Renal cortical epithelial cell (primary cell): ENCODE measurements at regions not wholly inside any gene's neighbourhood (a gene's known extent, or its start where the extent isn't known, plus 50 kb on each side); places are given as distances from the start of the nearest gene placed in this dataset.

Experiments
- DNase-seq: peaks from one replicate; pipeline ENCODE4 v3.0.0-alpha.2; 2011; ENCODE audit warnings: low read depth

GRCh38 chr1:168867941-168868634 lies 139.1 kb upstream of the DPT start:
- no peak for DNase-seq

DNA sequence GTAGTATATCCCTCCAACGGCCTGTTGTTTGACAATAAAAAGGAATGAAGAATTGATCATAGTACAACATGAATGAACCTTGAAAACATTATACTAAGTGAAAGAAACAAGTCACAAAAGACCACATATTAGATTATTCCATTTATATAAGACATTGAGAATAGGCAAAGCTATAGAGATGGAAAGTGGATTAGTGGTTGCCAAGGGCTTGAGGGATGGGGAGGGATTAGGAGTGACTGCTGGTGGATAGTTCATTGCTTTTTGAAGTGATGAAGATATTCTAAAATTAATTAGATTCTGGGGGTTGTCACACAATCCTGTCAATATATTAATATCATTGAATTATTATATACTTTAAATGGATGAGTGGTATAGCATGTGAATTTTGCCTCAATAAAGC lies 142.5 kb upstream of the DPT start:
- DNase-seq = no peak

DNA sequence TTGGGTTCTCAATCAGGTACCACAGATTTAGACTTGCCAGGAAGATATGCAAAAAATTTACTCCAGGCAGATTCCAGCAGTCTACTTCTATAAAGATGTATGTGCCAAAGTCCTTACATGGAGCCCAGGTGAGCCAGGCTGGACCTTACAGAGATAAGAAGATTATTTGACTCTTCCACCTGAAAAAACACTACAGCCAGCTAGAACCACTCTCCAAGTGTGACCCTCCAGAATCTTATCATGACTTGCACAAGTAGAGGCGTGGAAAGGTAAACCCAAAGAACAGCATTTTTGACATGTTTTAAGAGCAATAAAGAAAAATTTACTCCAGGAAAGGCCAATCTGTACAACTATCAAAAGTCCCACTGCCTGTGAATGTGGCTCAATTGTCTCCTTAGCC lies 146.8 kb upstream of the DPT start:
- no peak for DNase-seq

GRCh38 chr1:168876830-168877229 lies 147.8 kb upstream of the DPT start:
- DNase-seq = no peak

DNA sequence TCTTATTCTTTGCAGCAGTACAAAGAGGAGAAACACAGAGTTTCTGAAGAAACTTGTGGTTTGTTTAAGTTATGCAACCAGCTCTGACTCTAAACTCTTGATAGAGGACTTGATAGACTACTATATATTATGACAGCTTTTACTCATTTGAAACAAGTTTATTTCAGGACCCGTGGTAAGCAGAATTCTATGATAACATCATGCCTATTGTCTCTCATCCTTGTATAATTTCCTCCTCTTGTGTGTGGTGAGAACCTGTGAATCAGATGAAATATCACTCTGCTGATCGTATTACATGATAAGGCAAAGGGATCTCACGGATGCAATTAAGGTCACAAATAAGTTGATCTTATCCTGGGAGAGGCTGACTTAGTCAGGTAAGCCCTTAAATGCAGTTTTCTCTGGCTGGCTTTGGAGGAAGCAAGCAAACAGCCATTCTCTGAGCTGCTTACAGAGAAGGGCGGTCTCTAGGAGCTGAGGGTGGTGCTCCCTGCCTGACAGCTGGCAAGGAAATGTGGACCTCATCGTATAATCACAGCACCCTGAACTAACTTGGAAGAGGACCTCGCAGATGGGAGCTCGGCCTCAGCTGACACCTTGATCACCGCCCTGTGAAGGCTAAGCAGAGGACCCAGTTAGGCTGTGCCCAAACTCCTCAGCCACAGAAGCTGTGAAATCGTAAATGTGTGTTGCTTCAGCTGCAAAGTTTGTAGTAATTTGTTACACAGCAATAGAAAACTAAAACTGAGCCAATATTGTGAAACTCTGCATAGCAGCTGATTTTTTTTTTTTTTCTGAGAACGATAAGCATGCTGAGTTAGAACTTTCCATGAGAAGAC lies 151.1 kb upstream of the DPT start:
- peak; percentile 57 for DNase-seq

GRCh38 chr1:168881656-168882260 lies 152.8 kb upstream of the DPT start:
- no peak for DNase-seq

GRCh38 chr1:168887381-168887780 lies 158.4 kb upstream of the DPT start:
- DNase-seq = no peak

GRCh38 chr1:168888418-168888817 lies 159.4 kb upstream of the DPT start:
- no peak for DNase-seq

GRCh38 chr1:168892931-168893330 lies 163.9 kb upstream of the DPT start:
- no peak for DNase-seq

DNA sequence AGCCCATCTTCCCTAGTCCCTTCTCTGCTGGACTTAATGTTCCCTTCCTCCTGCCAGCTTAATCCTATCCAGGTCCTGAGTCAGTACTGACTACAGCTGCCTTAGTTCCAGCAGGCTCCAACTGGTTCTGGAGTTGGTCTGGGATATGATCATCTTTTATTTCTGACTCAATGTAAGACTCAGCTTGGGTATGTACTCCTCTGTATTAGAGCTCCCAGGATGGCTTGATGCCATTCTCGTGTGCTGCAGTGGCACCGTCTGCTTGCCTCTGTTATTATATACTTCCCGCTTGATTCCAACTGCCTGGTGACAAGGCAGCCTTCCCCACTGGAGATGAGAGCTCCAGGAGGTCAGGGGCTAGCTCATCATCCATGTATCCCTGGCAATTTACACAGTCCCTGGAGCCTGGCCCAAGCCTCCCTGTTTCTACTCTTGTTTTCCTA lies 164.4 kb upstream of the DPT start:
- peak; percentile 54 for DNase-seq

DNA sequence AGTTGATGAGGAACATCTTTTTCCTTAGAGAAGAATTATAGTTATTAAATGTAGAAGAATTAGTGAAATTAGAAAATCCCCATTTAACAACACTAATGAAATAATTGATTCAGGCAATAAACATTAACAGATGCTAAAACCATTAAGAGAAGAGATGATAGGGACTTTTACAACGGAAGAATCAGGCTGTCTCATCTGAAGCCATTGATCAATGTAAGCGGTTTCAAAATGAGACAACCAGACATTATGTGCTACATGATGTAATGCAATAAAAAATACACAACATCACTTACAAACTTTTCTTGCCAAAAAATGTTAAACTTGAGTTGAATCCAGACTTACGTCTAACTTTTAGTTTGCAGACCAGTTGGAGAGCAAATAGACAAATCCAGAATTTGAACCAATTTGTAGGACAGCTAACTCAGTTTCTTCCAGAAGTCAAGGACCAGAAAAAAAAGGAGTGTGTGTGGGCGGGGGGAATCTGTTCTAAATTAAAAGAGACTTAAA lies 165.4 kb upstream of the DPT start:
- DNase-seq = no peak

- DNase-seq = no peak
These were observed 168.2 kb upstream of the DPT start for GRCh38 chr1:168897249-168897648.

- peak; percentile 26 for DNase-seq
These were observed 174.3 kb upstream of the DPT start for GRCh38 chr1:168903237-168903830.

DNA sequence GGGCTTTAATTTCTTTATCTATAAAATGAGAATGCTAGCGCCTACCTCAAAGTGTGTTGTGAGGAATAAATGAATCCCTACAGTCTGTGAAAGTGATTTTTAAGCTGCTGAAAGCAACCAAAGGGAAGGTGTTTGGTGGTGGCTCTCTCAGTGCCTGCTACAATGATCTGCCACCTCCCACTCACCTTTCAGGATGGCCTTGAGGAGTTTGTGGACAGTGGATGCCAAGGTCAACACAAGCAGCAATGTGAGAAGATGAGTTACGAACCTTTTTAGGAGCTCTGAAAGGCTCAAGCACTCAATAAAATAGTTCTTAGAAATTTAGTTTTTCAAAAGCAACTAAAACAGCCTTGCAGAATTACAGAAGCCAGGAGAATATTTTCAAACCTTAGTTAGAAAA lies 176.6 kb upstream of the DPT start:
- no peak for DNase-seq

DNA sequence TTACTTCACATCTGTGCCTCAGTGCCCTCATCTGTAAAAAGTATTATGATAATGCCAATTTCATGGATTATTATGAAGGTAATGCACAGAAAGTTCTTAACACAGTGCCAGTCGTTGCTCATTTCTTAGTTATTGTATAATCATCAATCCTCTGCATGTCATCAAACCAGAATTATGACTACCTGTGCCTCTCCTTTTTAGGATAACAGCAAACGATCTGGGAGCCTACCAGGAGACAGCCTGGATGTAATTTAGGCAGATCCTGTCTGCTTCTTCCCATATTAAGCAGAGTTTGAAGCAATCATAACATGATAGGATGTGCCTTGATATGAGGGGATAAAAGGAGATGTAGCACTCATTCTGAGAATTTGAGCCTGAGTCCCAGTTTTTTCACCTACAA lies 177.4 kb upstream of the DPT start:
- DNase-seq = no peak

- DNase-seq = peak; percentile 50
These were observed 178.0 kb upstream of the DPT start for GRCh38 chr1:168907053-168907452.

DNA sequence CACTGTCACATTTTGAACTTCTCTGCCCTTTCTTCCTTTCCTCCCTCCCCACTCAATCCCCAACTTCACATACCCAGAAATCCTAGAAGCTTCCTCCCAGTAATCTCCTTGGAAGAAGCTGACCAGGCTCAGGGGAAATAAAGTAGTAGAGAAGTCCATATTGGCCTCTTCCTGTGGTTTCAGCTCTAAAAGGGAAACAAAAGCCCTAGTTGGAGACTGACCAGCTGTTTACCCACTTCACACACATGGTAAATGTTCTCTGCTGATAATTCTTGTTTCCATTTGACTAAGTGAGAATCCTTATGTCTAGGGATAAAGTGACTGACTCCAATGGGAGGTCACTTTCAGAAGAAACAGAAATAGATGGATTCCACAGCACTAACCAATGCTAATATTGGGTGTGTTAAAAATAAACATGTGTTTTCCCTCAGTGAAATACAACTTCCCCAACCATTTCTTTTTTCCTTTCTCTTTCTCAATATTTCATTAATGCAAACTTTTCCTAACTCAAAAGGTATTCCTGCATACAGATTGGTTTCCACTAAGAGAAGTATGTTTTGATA lies 178.9 kb upstream of the DPT start:
- no peak for DNase-seq

GRCh38 chr1:168910403-168910802 lies 181.4 kb upstream of the DPT start:
- no peak for DNase-seq

- DNase-seq = no peak
These were observed 182.4 kb upstream of the DPT start for GRCh38 chr1:168911370-168911769.

- DNase-seq = no peak
These were observed 184.9 kb upstream of the DPT start for GRCh38 chr1:168913711-168914463.

DNA sequence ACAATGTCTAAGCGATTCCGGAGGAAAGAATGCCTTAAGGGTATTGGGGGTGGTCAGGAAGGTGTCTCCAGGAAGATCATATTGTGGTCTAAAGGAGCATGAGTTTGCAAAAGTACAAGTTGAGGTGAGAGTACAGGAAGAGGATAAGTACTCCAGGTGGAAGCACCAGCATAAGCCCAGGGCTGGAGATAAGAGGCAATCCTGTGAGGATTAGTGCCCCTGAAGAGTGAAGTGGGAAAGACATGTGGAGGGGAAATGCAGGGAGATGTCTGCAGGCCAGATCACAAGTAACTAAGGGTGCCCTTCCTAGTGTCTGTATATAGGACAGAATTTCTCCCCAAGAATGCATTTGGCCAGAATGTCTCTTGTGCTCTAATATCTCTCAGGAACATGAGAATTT lies 188.3 kb upstream of the DPT start:
- no peak for DNase-seq
